ENCODE measurements at regions not wholly inside any gene's neighbourhood (a gene's known extent, or its start where the extent isn't known, plus 50 kb on each side); places are given as distances from the start of the nearest gene placed in this dataset.
"Not testable (repeated sequence)": the region's sequence is repeated elsewhere in the genome, so short reads cannot be mapped to it uniquely, and the experiment has no call there.

DNA sequence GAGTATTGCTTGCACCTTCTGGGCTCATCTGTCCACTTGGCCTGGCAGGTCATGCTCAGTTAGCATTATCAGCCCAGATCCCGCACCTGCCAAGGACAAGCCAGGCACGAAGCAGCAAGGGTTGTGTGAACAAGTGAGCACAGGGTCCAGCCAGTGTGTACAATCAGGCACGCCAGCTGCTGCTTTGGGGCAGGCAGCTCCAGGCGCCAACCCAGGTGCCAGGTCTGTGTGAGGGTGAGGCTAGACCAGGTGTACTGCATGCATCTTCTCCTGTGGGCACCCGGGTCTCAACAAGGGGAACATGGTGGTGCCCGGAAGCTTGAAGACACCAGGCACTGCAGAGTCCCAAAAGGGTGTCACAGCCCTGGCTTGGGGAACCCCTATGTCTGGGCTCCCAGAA, 1446.8 kb downstream of the PCDH9 start:
- no peak overlapping the region for H3K4me3 ChIP-seq
- H3K27me3 ChIP-seq, result no peaks in the 10 kb centered on the region
- no peaks in the 10 kb centered on the region for H3K9me3 ChIP-seq
- TF ChIP-seq, protein P1, sequence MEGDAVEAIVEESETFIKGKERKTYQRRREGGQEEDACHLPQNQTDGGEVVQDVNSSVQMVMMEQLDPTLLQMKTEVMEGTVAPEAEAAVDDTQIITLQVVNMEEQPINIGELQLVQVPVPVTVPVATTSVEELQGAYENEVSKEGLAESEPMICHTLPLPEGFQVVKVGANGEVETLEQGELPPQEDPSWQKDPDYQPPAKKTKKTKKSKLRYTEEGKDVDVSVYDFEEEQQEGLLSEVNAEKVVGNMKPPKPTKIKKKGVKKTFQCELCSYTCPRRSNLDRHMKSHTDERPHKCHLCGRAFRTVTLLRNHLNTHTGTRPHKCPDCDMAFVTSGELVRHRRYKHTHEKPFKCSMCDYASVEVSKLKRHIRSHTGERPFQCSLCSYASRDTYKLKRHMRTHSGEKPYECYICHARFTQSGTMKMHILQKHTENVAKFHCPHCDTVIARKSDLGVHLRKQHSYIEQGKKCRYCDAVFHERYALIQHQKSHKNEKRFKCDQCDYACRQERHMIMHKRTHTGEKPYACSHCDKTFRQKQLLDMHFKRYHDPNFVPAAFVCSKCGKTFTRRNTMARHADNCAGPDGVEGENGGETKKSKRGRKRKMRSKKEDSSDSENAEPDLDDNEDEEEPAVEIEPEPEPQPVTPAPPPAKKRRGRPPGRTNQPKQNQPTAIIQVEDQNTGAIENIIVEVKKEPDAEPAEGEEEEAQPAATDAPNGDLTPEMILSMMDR (IDR thresholded peaks at IDR 0.05), result no peak
- no peak for TF ChIP-seq POLR2A (IDR thresholded peaks at IDR 0.05)
- DNase-seq (no peak), ATAC-seq (no peak)
- H3K4me1 ChIP-seq, result no peaks in the 10 kb centered on the region
- no peaks in the 10 kb centered on the region for H3K36me3 ChIP-seq (replicated peaks in 1 of 2; ENCODE audit: insufficient read depth in 1 of 2, low read depth in 2 of 2)
- intact Hi-C loops (cut with DNase I), result no loop called here
- no peak overlapping the region for H3K27ac ChIP-seq
- WGBS, 2 donors, result 64 to 75% methylated on average over 4 to 6 of the region's 6 CpGs

DNA sequence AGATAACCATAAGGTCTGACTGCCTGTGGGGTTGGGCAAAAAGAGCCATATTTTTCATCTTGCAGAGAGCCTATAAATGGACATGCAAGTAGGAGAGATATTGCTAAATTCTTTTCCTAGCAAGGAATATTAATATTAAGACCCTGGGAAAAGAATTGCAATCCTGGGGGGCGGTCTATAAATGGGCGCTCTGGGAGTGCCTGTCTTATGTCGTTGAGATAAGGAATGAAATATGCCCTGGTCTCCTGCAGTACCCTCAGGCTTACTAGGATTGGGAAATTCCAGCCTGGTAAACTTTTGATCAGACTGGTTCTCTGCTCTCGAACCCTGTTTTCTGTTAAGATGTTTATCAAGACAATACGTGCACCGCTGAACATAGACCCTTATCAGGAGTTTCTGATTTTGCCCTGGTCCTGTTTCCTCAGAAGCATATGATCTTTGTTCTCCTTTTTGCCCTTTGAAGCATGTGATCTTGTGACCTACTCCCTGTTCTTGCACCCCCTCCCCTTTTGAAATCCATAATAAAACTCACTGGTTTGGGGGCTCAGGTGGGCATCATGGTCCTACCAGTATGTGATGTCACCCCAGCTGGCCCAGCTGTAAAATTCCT, 1458.3 kb downstream of the PCDH9 start:
- H3K36me3 ChIP-seq (replicated peaks in 1 of 2; ENCODE audit: insufficient read depth in 1 of 2, low read depth in 2 of 2); ATAC-seq; H3K27ac ChIP-seq; H3K9me3 ChIP-seq; H3K27me3 ChIP-seq; H3K4me3 ChIP-seq; DNase-seq; intact Hi-C loops (cut with DNase I); H3K4me1 ChIP-seq: not testable (repeated sequence)
- WGBS, 2 donors, result 56 to 68% methylated on average over 6 of the region's 6 CpGs

DNA sequence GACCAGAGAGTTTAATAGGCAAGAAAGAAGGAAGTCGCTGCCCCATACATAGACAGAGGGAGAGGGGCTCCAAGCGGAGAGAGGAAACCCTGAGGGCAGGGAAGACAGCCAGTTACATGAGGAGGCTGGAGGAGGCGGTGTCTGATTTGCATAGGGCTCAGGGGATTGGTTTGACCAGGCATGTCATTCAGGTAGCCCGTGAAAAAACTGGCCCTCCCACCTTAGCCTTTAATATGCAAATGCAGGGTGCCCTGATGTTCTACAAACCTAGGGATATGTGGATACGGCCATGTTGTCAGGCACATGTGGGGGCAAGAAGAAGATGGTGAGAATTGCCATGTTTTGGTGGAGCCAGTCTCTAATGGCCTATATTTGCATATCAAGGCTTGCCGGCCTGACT, 1461.6 kb downstream of the PCDH9 start:
- intact Hi-C loops (cut with DNase I), result no loop called here
- ATAC-seq (no peak), DNase-seq (no peak)
- H3K27ac ChIP-seq, result no peak overlapping the region
- no peaks in the 10 kb centered on the region for H3K4me1 ChIP-seq
- no peak overlapping the region for H3K4me3 ChIP-seq
- TF ChIP-seq, protein P1 (IDR thresholded peaks at IDR 0.05), result no peak
- TF ChIP-seq POLR2A (IDR thresholded peaks at IDR 0.05), result no peak
- H3K27me3 ChIP-seq, result no peaks in the 10 kb centered on the region
- 50 to 68% methylated on average over 6 of the region's 6 CpGs for WGBS, 2 donors
- H3K36me3 ChIP-seq (replicated peaks in 1 of 2; ENCODE audit: insufficient read depth in 1 of 2, low read depth in 2 of 2), result no peaks in the 10 kb centered on the region
- H3K9me3 ChIP-seq, result no peaks in the 10 kb centered on the region

DNA sequence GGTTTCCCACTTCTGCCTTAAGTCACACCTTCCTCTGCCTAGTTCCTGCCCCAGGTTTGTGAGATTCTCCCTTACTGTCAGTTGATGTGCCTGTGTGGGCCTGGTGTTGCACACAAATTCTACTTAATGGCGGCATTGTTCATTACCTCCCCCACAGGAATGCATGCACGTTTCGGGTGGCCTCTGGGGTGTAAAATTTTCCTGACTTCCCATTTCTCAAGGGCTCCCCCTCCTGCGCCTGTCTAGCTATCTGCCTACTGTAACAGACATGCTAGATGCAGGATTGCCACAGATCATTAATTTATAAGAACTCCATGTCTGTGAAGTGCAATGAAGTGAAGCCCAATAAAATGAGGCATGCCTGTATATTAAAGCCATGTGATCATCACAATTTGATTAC, 1466.3 kb downstream of the PCDH9 start:
- no peak overlapping the region for H3K27ac ChIP-seq
- intact Hi-C loops (cut with DNase I), result no loop called here
- H3K4me3 ChIP-seq, result no peak overlapping the region
- TF ChIP-seq POLR2A (IDR thresholded peaks at IDR 0.05), result no peak
- TF ChIP-seq, protein P1 (IDR thresholded peaks at IDR 0.05), result no peak
- H3K27me3 ChIP-seq, result no peaks in the 10 kb centered on the region
- ATAC-seq (no peak), DNase-seq (no peak)
- WGBS, 2 donors, result 63 to 68% methylated on average over 4 of the region's 4 CpGs
- no peaks in the 10 kb centered on the region for H3K36me3 ChIP-seq (replicated peaks in 1 of 2; ENCODE audit: insufficient read depth in 1 of 2, low read depth in 2 of 2)
- no peaks in the 10 kb centered on the region for H3K9me3 ChIP-seq
- no peaks in the 10 kb centered on the region for H3K4me1 ChIP-seq

DNA sequence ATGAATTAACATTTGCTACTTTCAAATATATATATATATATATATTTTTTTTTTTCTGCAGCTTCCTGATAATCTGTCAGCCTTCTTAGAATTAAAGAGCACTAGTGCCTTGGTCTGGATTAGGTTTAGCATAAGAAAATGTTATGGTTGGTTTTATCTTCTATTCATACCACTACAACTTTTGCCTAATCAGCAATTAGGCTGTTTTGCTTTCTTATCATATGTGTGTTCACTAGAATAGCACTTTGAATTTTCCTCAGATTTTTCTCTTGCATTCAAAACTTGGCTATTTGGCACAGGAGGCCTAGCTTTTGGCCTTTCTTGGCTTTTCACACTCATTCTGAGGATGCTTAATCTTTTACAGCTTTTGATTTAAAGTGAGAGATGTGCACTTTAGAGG, 1468.1 kb downstream of the PCDH9 start:
- DNase-seq (no peak), ATAC-seq (no peak)
- H3K27ac ChIP-seq, result no peak overlapping the region
- no peaks in the 10 kb centered on the region for H3K4me1 ChIP-seq
- intact Hi-C loops (cut with DNase I), result no loop called here
- TF ChIP-seq, protein P1 (IDR thresholded peaks at IDR 0.05), result no peak
- no peak for TF ChIP-seq POLR2A (IDR thresholded peaks at IDR 0.05)
- no peaks in the 10 kb centered on the region for H3K36me3 ChIP-seq (replicated peaks in 1 of 2; ENCODE audit: insufficient read depth in 1 of 2, low read depth in 2 of 2)
- H3K9me3 ChIP-seq, result no peaks in the 10 kb centered on the region
- no peaks in the 10 kb centered on the region for H3K27me3 ChIP-seq
- H3K4me3 ChIP-seq, result no peak overlapping the region
